Osteocyte (in vitro differentiated cells): ENCODE measurements at regions not wholly inside any gene's neighbourhood (a gene's known extent, or its start where the extent isn't known, plus 50 kb on each side); places are given as distances from the start of the nearest gene placed in this dataset.

Experiments used
- DNase-seq: peaks from one replicate; pipeline ENCODE4 v3.0.0; 2021; ENCODE audit warnings: mixed read lengths; ENCODE audit not compliant: unreplicated experiment; ENCODE audit errors: extremely low spot score
- H3K27ac Mint-ChIP-seq: one replicate; pipeline ENCODE4 v1.8.0; 2021; ENCODE audit warnings: mild to moderate bottlenecking, mixed read lengths; ENCODE audit not compliant: unreplicated experiment
- H3K27me3 Mint-ChIP-seq: one replicate; pipeline ENCODE4 v1.8.0; 2021; ENCODE audit warnings: mixed read lengths; ENCODE audit not compliant: unreplicated experiment
- H3K36me3 Mint-ChIP-seq: one replicate; pipeline ENCODE4 v1.8.0; 2021; ENCODE audit warnings: mixed read lengths; ENCODE audit not compliant: unreplicated experiment
- H3K4me1 Mint-ChIP-seq: one replicate; pipeline ENCODE4 v1.8.0; 2021; ENCODE audit warnings: mixed read lengths; ENCODE audit not compliant: unreplicated experiment
- H3K4me3 Mint-ChIP-seq: one replicate; pipeline ENCODE4 v1.8.0; 2021; ENCODE audit warnings: mild to moderate bottlenecking, moderate library complexity, mixed read lengths; ENCODE audit not compliant: unreplicated experiment
- H3K9me3 Mint-ChIP-seq: one replicate; pipeline ENCODE4 v1.8.0; 2021; ENCODE audit warnings: mixed read lengths; ENCODE audit not compliant: unreplicated experiment
- TF ChIP-seq, protein P1 (sequence below): fragments of 200-600 bp; sonication (generic); IDR thresholded peaks from 2 replicates; pipeline ENCODE4 v1.5.0; 2021; ENCODE audit warnings: antibody characterized with exemption, mild to moderate bottlenecking, moderate library complexity

DNA sequence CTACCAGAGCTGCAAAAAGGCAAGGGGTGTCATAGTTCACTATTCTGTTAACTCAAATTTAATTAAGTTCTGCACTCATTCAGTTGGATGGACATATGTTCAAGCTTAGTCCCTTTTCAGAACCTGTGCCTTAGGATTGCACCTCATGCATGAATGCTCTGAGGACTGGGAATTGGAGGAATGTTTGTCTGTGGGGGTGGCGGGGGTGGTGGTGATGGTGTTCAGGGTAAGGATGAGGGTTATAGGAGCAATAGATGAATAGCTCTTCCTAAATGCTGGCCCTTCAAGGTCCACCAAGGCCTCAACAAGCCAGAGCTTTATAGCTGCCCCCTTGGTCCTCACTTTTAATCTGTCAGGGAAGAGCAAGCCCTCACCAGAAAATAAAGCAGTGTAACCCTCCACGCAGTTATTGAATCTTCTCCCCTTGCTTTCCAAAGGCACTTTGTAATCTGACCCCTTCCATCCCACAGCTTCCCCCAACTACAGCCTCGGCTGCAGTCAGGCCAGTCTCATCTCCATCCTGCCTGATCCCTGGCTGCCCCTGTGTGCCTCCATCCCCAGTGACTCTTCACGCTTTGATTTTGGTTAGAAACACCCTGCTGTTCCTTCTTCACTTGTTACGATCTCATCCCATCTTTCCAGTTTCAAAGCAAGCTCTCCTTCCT is 221.6 kb upstream of the LMCD1 start:
- Mint-ChIP-seq H3K4me3 (no peak overlapping the region), H3K27ac (no peak overlapping the region), H3K9me3 (no peaks in the 10 kb centered on the region), H3K4me1 (peaks cover 4% of the 10 kb centered on the region), H3K36me3 (no peaks in the 10 kb centered on the region), H3K27me3 (no peaks in the 10 kb centered on the region)
- DNase-seq = no peak
- TF ChIP-seq, protein P1, sequence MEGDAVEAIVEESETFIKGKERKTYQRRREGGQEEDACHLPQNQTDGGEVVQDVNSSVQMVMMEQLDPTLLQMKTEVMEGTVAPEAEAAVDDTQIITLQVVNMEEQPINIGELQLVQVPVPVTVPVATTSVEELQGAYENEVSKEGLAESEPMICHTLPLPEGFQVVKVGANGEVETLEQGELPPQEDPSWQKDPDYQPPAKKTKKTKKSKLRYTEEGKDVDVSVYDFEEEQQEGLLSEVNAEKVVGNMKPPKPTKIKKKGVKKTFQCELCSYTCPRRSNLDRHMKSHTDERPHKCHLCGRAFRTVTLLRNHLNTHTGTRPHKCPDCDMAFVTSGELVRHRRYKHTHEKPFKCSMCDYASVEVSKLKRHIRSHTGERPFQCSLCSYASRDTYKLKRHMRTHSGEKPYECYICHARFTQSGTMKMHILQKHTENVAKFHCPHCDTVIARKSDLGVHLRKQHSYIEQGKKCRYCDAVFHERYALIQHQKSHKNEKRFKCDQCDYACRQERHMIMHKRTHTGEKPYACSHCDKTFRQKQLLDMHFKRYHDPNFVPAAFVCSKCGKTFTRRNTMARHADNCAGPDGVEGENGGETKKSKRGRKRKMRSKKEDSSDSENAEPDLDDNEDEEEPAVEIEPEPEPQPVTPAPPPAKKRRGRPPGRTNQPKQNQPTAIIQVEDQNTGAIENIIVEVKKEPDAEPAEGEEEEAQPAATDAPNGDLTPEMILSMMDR = no peak

DNA sequence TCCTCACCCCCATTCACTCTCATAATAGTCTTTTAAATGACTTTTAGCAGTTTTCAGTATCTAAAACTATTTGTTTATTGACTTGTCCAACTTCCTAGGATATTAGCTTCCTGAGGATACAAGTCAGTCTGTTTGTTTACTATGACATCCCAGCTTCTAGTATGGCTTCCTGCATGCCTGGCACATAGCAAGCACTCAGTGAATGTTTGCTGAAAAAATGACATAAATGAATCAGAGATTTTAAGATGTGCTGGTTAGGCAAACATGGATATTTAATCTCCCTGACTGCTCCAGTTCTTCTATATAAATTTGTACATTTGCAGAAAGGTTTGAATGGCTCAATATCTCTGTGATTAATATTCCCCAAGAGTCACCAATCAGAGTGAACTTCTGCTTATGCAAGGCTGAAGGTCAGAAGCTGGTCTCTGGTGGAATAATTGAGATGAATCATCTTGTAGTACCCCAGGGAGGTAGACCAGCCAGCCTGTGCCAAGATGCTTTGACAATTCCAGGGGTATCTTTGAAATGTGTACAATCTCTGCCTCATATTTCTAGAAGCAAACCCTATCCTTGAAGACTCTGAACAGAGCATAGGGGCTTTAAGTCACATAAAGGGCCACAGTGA is 219.0 kb upstream of the LMCD1 start:
- no peak overlapping the region for H3K4me3 Mint-ChIP-seq
- TF ChIP-seq, protein P1 = no peak
- no peak overlapping the region for H3K27ac Mint-ChIP-seq
- H3K9me3 Mint-ChIP-seq = no peaks in the 10 kb centered on the region
- H3K4me1 Mint-ChIP-seq = peaks cover 4% of the 10 kb centered on the region
- no peaks in the 10 kb centered on the region for H3K36me3 Mint-ChIP-seq
- H3K27me3 Mint-ChIP-seq = no peaks in the 10 kb centered on the region
- DNase-seq = no peak

DNA sequence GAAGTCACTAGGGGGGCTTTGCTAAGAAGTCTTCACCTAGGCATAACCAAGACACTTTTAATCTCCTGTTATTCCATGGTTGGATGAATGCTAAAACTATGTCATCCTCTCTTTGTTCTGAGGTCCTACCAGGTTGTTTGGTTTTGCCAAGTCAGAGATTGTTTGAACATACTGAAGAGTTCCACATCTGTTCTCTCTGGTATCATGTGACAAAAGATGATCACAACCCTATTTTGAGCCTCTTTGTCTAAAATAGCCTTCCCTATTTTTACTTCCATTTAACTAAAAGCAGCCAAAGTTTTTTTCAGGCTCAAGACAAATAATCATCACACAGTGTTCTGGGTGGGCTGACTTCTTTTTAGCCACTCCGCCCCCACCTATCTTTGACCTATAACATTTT is 218.4 kb upstream of the LMCD1 start:
- no peak for DNase-seq
- H3K36me3 Mint-ChIP-seq = no peaks in the 10 kb centered on the region

DNA sequence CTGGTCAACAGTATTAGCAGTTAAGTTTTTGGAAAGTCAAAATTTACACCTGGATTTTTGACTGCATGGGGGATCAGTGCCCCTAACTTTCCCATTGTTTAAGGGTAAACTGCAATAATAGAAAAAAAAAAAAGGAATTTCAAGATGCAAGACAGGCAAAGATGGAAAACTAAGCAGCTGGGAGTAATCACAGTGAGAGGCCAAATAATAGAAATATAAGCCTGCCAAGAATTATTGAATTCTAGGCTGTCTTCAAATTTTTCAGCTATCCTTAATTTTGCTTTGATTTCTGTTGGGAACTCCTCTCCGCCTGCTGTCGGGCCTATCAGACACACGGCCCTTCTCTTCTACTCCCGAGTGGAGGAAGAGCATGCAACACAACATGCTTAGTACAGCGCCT is 215.5 kb upstream of the LMCD1 start:
- no peak overlapping the region for H3K27ac Mint-ChIP-seq

More for the DNA sequence above, 218.4 kb upstream of the LMCD1 start:
- Mint-ChIP-seq H3K27me3 (no peaks in the 10 kb centered on the region), H3K4me1 (peaks cover 4% of the 10 kb centered on the region), H3K27ac (no peak overlapping the region), H3K4me3 (no peak overlapping the region), H3K9me3 (no peaks in the 10 kb centered on the region)
- TF ChIP-seq, protein P1 = no peak

DNA sequence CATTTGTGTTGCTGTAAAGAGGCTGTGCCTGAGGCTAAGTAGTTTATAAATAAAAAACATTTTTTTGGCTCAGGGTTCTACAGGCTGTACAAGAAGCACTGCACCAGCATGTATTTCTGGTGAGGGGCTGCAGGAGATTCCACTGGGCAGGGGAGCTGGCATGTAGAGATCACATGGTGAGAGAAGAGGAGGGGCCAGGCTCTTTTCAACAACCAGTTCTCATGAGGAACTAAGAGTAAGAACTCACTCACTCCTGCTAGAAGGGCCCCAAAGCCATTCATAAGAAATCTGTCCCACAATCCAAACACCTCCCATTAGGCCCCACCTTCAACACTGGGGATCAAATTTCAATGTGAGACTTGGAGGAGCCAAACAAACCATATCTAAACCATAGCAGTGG is 214.9 kb upstream of the LMCD1 start:
- Mint-ChIP-seq H3K4me1 (peaks cover 4% of the 10 kb centered on the region), H3K27me3 (no peaks in the 10 kb centered on the region), H3K9me3 (no peaks in the 10 kb centered on the region), H3K4me3 (no peak overlapping the region), H3K36me3 (no peaks in the 10 kb centered on the region), H3K27ac (no peak overlapping the region)
- no peak for DNase-seq
- TF ChIP-seq, protein P1 = no peak

More for the DNA sequence above, 215.5 kb upstream of the LMCD1 start:
- no peak overlapping the region for H3K4me3 Mint-ChIP-seq
- H3K9me3 Mint-ChIP-seq = no peaks in the 10 kb centered on the region
- TF ChIP-seq, protein P1 = no peak
- H3K4me1 Mint-ChIP-seq = peaks cover 4% of the 10 kb centered on the region
- no peak for DNase-seq
- H3K27me3 Mint-ChIP-seq = no peaks in the 10 kb centered on the region
- H3K36me3 Mint-ChIP-seq = no peaks in the 10 kb centered on the region
